Right lobe of liver (tissue), 4 donors: ENCODE measurements at regions not wholly inside any gene's neighbourhood (a gene's known extent, or its start where the extent isn't known, plus 50 kb on each side); places are given as distances from the start of the nearest gene placed in this dataset.

ENCODE experiments used
- CTCF ChIP-seq, 4 donors: fragments of 200-600 bp in 3 of 4; fragments of 450-650 bp in 1 of 4; IDR thresholded peaks; one replicate each; pipeline versions ENCODE4 v1.5.1 to v1.8.0; 2016 to 2022; ENCODE audit warnings: antibody characterized with exemption in 4 of 4, mild to moderate bottlenecking in 2 of 4
- POLR2A ChIP-seq: fragments of 450-650 bp; IDR thresholded peaks from one replicate; pipeline ENCODE4 v1.6.1; 2017; ENCODE audit warnings: antibody characterized with exemption, mild to moderate bottlenecking
- donor health status: DM: no; HTN: no; CAD: no.
- donor health status: DM: no; HTN: no; CAD: no.
- donor health status: DM: no; HTN: yes; CAD: no.

- peak; percentile 73 to 86 (median 84) for TF ChIP-seq CTCF (IDR thresholded peaks at IDR 0.05)
- no peak for TF ChIP-seq POLR2A
These were observed 78.1 kb downstream of the IER5 start for GRCh38 chr1:181166377-181167196.
